ENCODE measurements at regions not wholly inside any gene's neighbourhood (a gene's known extent, or its start where the extent isn't known, plus 50 kb on each side); places are given as distances from the start of the nearest gene placed in this dataset.

DNA sequence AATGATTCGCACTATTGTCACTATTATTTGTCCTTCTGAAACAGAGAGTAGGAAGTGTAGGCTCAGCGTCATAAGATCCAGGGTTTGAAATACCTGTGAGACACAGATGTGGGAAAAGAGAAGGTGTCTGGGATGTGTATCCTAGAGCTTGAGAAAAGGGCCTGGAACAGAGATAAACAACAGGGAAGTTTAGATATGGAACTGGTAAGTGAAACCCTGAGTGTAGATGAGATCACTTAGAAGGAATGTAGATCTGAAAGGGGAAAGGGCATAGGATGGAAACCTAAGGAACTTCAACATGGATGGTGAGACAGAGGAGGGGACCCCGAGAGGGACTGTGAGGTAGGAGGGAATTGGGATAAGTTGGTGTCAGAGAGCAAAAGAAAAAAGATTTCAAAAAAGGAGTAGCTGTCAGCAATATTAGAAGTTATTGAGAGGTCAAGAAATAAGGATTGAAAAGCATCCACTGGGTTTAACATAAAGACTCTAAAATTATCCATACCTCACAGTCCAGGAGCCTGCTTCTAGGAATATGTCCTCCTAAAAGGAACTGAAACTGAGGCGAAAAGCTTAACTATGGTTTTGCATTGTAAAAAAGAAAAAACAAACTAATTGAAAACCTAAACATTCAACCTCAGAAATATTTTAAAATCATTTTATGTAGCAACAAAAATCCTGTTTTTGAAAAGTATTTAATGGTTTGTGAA lies 119.2 kb upstream of the NPVF start:
- no peaks in the 10 kb centered on the region for H3K36me3 ChIP-seq (ENCODE audit: low read depth)
- no peaks in the 10 kb centered on the region for H3K4me1 ChIP-seq (replicated peaks; ENCODE audit: insufficient read depth)
- POLR2A ChIA-PET (ENCODE audit: unreplicated experiment) = no interaction called here

DNA sequence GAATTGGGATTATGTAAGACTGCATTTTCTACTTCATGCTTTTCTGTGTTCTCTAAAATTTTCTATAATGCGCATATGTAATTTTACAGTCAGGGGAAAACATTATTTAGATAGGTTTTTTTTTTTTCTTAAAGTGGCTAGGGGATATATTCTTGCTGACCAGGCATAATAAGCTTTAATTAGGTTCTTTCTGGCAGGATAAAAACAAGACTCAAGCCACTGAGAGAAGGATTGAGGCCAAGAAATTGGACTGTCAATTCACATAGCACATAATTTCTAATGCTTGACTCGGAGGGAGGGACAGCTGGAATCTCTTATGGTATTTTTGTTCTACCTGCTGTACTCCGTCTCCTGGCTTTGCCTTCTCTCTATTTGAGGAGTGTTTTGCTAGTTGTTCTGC lies 119.8 kb upstream of the NPVF start:
- H3K79me2 ChIP-seq (ENCODE audit: low read depth) = no peaks in the 10 kb centered on the region
- H3K27ac ChIP-seq = no peak overlapping the region
- no peak overlapping the region for H2AFZ ChIP-seq
- H3F3A ChIP-seq (ENCODE audit: insufficient read depth, low read depth) = no peaks in the 10 kb centered on the region
- H3K4me1 ChIP-seq (replicated peaks; ENCODE audit: insufficient read depth) = no peaks in the 10 kb centered on the region
- no peak for TF ChIP-seq EZH2 (IDR thresholded peaks at IDR 0.05; ENCODE audit: low read depth)
- no peak for TF ChIP-seq CTCF (conservative IDR thresholded peaks at IDR 0.05)
- DNase-seq = no peak
- no peak overlapping the region for H3K4me2 ChIP-seq
- ChIA-PET CTCF (no interaction called here), POLR2A (ENCODE audit: unreplicated experiment) (no interaction called here)
- BruUV-seq (replicated peaks) = no TSS peak
- H3K4me3 ChIP-seq = no peak overlapping the region
- no peaks in the 10 kb centered on the region for H4K20me1 ChIP-seq (ENCODE audit: insufficient read depth)
- H3K27me3 ChIP-seq (ENCODE audit: insufficient read depth, low read depth) = peaks cover 55% of the 10 kb centered on the region
- H3K9me3 ChIP-seq (ENCODE audit: insufficient read depth, low read depth) = no peaks in the 10 kb centered on the region
- H3K36me3 ChIP-seq (ENCODE audit: low read depth) = no peaks in the 10 kb centered on the region
- intact Hi-C loops (cut with micrococcal nuclease; ENCODE audit: unreplicated experiment) = no loop called here
- no peaks in the 10 kb centered on the region for H3K9me2 ChIP-seq (ENCODE audit: insufficient read depth)

More for the DNA sequence above, 119.2 kb upstream of the NPVF start:
- no peak overlapping the region for H3K4me2 ChIP-seq
- DNase-seq = no peak
- intact Hi-C loops (cut with micrococcal nuclease; ENCODE audit: unreplicated experiment) = no loop called here
- H3K9me2 ChIP-seq (ENCODE audit: insufficient read depth) = no peaks in the 10 kb centered on the region
- H3K79me2 ChIP-seq (ENCODE audit: low read depth) = no peaks in the 10 kb centered on the region
- H3K9me3 ChIP-seq (ENCODE audit: insufficient read depth, low read depth) = no peaks in the 10 kb centered on the region
- no peaks in the 10 kb centered on the region for H4K20me1 ChIP-seq (ENCODE audit: insufficient read depth)
- no peak overlapping the region for H3K27ac ChIP-seq
- CTCF ChIA-PET = no interaction called here
- no peak for TF ChIP-seq CTCF (conservative IDR thresholded peaks at IDR 0.05)
- TF ChIP-seq EZH2 (IDR thresholded peaks at IDR 0.05; ENCODE audit: low read depth) = no peak
- no peak overlapping the region for H3K4me3 ChIP-seq
- no TSS peak for BruUV-seq (replicated peaks)
- no peak overlapping the region for H2AFZ ChIP-seq
- H3F3A ChIP-seq (ENCODE audit: insufficient read depth, low read depth) = no peaks in the 10 kb centered on the region
- H3K27me3 ChIP-seq (ENCODE audit: insufficient read depth, low read depth) = peaks cover 49% of the 10 kb centered on the region

GRCh38 chr7:25349283-25350017 lies 121.2 kb upstream of the NPVF start:
- Histone ChIP-seq H3F3A (ENCODE audit: insufficient read depth, low read depth) (no peaks in the 10 kb centered on the region), H4K20me1 (ENCODE audit: insufficient read depth) (no peaks in the 10 kb centered on the region), H3K79me2 (ENCODE audit: low read depth) (no peaks in the 10 kb centered on the region), H3K9me3 (ENCODE audit: insufficient read depth, low read depth) (no peaks in the 10 kb centered on the region), H3K4me3 (no peak overlapping the region), H3K27ac (no peak overlapping the region), H3K4me1 (replicated peaks; ENCODE audit: insufficient read depth) (no peaks in the 10 kb centered on the region), H3K9me2 (ENCODE audit: insufficient read depth) (no peaks in the 10 kb centered on the region), H3K4me2 (no peak overlapping the region), H3K36me3 (ENCODE audit: low read depth) (no peaks in the 10 kb centered on the region), H2AFZ (no peak overlapping the region), H3K27me3 (ENCODE audit: insufficient read depth, low read depth) (peaks cover 63% of the 10 kb centered on the region)
- no peak for DNase-seq
- POLR2A ChIA-PET (ENCODE audit: unreplicated experiment) = no interaction called here
- no peak for TF ChIP-seq CTCF (conservative IDR thresholded peaks at IDR 0.05)
- no peak for TF ChIP-seq EZH2 (IDR thresholded peaks at IDR 0.05; ENCODE audit: low read depth)
- no TSS peak for BruUV-seq (replicated peaks)
- intact Hi-C loops (cut with micrococcal nuclease; ENCODE audit: unreplicated experiment) = no loop called here
- CTCF ChIA-PET = no interaction called here
